Caco-2 (cell line): ENCODE measurements at regions not wholly inside any gene's neighbourhood (a gene's known extent, or its start where the extent isn't known, plus 50 kb on each side); places are given as distances from the start of the nearest gene placed in this dataset.

Experiments
- BruUV-seq: library from RNA; stranded (reverse); fragments of 400-500 nt; replicated peaks from 2 replicates; lab custom pipeline; 2021; lab: Mats Ljungman, UMichigan
- CTCF ChIA-PET: fragments of 300-600 bp; sonication (Branson Sonifier 250); formaldehyde crosslinking; loops from one replicate; lab custom pipeline; 2022; ENCODE audit warnings: antibody characterized with exemption; lab: Charles Lee
- POLR2A ChIA-PET: fragments of 300-600 bp; sonication (Branson Sonifier 250); formaldehyde crosslinking; loops from one replicate; lab custom pipeline; 2022; ENCODE audit warnings: antibody characterized with exemption; lab: Charles Lee
- DNase-seq, 2 experiments: peaks; one replicate each; pipeline versions ENCODE4 v3.0.0 to v3.0.0-alpha.2; 2020 to 2022
- H3K27me3 ChIP-seq: replicated peaks from 2 replicates; pipeline ENCODE4 v1.6.0; 2011; ENCODE audit warnings: low read length; ENCODE audit not compliant: control insufficient read depth, insufficient read depth
- H3K36me3 ChIP-seq: 2 replicates; pipeline ENCODE4 v1.5.1; 2011; ENCODE audit warnings: low read length; ENCODE audit not compliant: control insufficient read depth, insufficient read depth
- H3K4me1 ChIP-seq: fragments of 250-450 bp; sonication (Bioruptor Pico); 2 replicates; pipeline ENCODE4 v1.5.1; 2020; ENCODE audit warnings: mild to moderate bottlenecking
- H3K4me3 ChIP-seq: 2 replicates; pipeline ENCODE4 v1.5.1; 2011; ENCODE audit warnings: low read depth, mild to moderate bottlenecking, control low read depth, low read length
- H3K9me3 ChIP-seq: fragments of 250-450 bp; sonication (Bioruptor Pico); 2 replicates; pipeline ENCODE4 v1.5.1; 2020; ENCODE audit warnings: mild to moderate bottlenecking, moderate library complexity
- H3K27ac Mint-ChIP-seq: one replicate; pipeline ENCODE4 v1.8.0; 2022; ENCODE audit warnings: mixed read lengths; ENCODE audit not compliant: unreplicated experiment
- H3K27me3 Mint-ChIP-seq: one replicate; pipeline ENCODE4 v1.8.0; 2022; ENCODE audit warnings: mixed read lengths; ENCODE audit not compliant: insufficient read depth, unreplicated experiment
- H3K36me3 Mint-ChIP-seq: one replicate; pipeline ENCODE4 v1.8.0; 2022; ENCODE audit warnings: mild to moderate bottlenecking, mixed read lengths; ENCODE audit not compliant: insufficient read depth, unreplicated experiment
- H3K4me1 Mint-ChIP-seq: one replicate; pipeline ENCODE4 v1.8.0; 2022; ENCODE audit warnings: low read depth, mixed read lengths; ENCODE audit not compliant: unreplicated experiment
- H3K4me3 Mint-ChIP-seq: one replicate; pipeline ENCODE4 v1.8.0; 2022; ENCODE audit warnings: mild to moderate bottlenecking, moderate library complexity, mixed read lengths; ENCODE audit not compliant: unreplicated experiment
- H3K9me3 Mint-ChIP-seq: one replicate; pipeline ENCODE4 v1.8.0; 2022; ENCODE audit warnings: mixed read lengths; ENCODE audit not compliant: unreplicated experiment
- intact Hi-C: fragments of 100-400 bp; cut with micrococcal nuclease; formaldehyde crosslinking; loops from one replicate; pipeline ENCODE4 v1.10.0; 2022; ENCODE audit not compliant: unreplicated experiment
- TF ChIP-seq, protein P1 (sequence below), 2 experiments: fragments of 200-600 bp in 1 of 2; IDR thresholded peaks; 1 replicate in 1 of 2; 2 replicates in 1 of 2; pipeline versions ENCODE4 v1.5.1 to v1.8.0; 2011 to 2022; ENCODE audit warnings: antibody characterized with exemption in 1 of 2, control low read depth in 1 of 2, inconsistent platforms in 1 of 2, low read depth in 1 of 2, low read length in 1 of 2, mild to moderate bottlenecking in 1 of 2, moderate library complexity in 1 of 2; ENCODE audit not compliant: insufficient read depth in 1 of 2, severe bottlenecking in 1 of 2, unreplicated experiment in 1 of 2

DNA sequence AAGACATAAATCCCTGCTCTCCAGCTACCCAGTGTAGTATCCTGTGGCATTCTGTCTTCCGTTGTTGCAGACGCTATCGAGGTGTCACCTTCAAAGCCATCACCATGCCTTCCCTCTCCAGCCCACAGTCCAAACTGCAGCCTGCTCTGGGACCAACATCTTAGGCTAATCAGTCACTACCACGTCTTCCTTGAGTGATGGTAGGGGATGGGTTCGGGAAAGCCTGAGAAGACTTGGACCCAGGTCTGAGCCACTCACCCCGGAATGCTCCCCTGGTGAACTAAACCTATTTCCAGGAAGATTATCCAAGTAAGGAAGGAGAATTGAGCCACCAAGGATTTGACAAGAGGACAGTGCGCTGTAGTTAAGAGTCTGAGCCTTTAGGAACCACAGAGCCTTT is 52.9 kb upstream of the IRX1 start:
- BruUV-seq: no TSS peak
- CTCF ChIA-PET: no interaction called here
- POLR2A ChIA-PET: no interaction called here

DNA sequence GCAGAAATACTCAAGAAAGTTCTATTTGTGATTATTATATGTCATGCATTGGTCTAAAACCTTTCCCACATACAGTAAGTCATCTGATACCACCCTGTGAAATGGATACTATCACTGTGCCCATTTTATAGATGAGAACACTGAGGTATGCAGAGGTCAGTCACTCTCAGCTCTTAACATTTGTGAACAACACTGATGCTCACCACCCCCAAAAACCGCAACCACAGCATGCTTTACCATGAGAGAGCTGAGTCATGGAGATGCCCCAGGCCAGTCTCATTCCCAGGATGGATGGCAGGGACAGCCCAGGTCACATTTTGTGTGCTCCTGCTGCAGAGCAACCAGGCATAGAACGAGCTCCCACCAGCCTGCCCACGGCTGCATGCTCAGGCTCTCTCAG is 53.5 kb upstream of the IRX1 start:
- no peak overlapping the region for H3K4me3 ChIP-seq
- intact Hi-C loops: no loop called here
- Mint-ChIP-seq H3K27ac (no peak overlapping the region), H3K36me3 (no peaks in the 10 kb centered on the region), H3K4me3 (no peak overlapping the region), H3K9me3 (no peaks in the 10 kb centered on the region), H3K4me1 (no peaks in the 10 kb centered on the region), H3K27me3 (no peaks in the 10 kb centered on the region)
- no TSS peak for BruUV-seq
- POLR2A ChIA-PET: no interaction called here
- no peaks in the 10 kb centered on the region for H3K36me3 ChIP-seq
- TF ChIP-seq, protein P1, sequence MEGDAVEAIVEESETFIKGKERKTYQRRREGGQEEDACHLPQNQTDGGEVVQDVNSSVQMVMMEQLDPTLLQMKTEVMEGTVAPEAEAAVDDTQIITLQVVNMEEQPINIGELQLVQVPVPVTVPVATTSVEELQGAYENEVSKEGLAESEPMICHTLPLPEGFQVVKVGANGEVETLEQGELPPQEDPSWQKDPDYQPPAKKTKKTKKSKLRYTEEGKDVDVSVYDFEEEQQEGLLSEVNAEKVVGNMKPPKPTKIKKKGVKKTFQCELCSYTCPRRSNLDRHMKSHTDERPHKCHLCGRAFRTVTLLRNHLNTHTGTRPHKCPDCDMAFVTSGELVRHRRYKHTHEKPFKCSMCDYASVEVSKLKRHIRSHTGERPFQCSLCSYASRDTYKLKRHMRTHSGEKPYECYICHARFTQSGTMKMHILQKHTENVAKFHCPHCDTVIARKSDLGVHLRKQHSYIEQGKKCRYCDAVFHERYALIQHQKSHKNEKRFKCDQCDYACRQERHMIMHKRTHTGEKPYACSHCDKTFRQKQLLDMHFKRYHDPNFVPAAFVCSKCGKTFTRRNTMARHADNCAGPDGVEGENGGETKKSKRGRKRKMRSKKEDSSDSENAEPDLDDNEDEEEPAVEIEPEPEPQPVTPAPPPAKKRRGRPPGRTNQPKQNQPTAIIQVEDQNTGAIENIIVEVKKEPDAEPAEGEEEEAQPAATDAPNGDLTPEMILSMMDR (IDR thresholded peaks at IDR 0.05; ENCODE audit: insufficient read depth in 1 of 2, low read depth in 1 of 2, low read length in 1 of 2, severe bottlenecking in 1 of 2, unreplicated experiment in 1 of 2): no peak
- CTCF ChIA-PET: no interaction called here
- no peaks in the 10 kb centered on the region for H3K9me3 ChIP-seq
- H3K27me3 ChIP-seq: no peaks in the 10 kb centered on the region
- H3K4me1 ChIP-seq: no peaks in the 10 kb centered on the region
- no peak for DNase-seq

More for the DNA sequence above, 52.9 kb upstream of the IRX1 start:
- H3K9me3 ChIP-seq: no peaks in the 10 kb centered on the region
- no peaks in the 10 kb centered on the region for H3K27me3 Mint-ChIP-seq
- no peaks in the 10 kb centered on the region for H3K9me3 Mint-ChIP-seq
- no peaks in the 10 kb centered on the region for H3K36me3 Mint-ChIP-seq
- no peak overlapping the region for H3K4me3 Mint-ChIP-seq
- intact Hi-C loops: no loop called here
- no peaks in the 10 kb centered on the region for H3K4me1 ChIP-seq
- no peak overlapping the region for H3K27ac Mint-ChIP-seq
- no peak overlapping the region for H3K4me3 ChIP-seq
- no peaks in the 10 kb centered on the region for H3K36me3 ChIP-seq
- H3K27me3 ChIP-seq: no peaks in the 10 kb centered on the region
- TF ChIP-seq, protein P1 (IDR thresholded peaks at IDR 0.05; ENCODE audit: insufficient read depth in 1 of 2, low read depth in 1 of 2, low read length in 1 of 2, severe bottlenecking in 1 of 2, unreplicated experiment in 1 of 2): no peak
- no peaks in the 10 kb centered on the region for H3K4me1 Mint-ChIP-seq
- DNase-seq: no peak

DNA sequence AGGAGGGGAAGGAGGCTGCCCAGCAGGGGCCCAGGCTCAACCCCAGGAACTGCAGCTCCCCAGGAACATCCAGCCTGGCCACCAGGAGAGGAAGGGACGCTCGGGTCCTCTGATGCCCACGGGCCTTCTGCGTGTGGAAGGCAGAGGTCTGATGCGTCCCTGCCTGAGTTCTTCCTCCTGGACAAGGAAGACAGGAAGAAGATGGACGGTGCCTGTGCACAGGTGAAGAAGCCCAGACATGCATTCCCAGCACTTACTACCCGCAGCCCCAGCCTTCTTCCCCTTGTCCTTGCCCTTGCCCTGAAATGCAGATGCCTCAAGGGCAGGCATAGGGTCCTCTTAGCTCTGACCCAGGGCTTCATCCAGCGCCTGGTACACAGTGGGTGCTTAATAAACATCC is 56.7 kb upstream of the IRX1 start:
- Mint-ChIP-seq H3K27me3 (no peaks in the 10 kb centered on the region), H3K4me3 (no peak overlapping the region), H3K9me3 (no peaks in the 10 kb centered on the region), H3K36me3 (no peaks in the 10 kb centered on the region), H3K27ac (no peak overlapping the region), H3K4me1 (no peaks in the 10 kb centered on the region)
- no peak for DNase-seq
- intact Hi-C loops: no loop called here
- ChIA-PET POLR2A (no interaction called here), CTCF (no interaction called here)
- BruUV-seq: no TSS peak
- Histone ChIP-seq H3K27me3 (no peaks in the 10 kb centered on the region), H3K9me3 (no peaks in the 10 kb centered on the region; the same call in 1 of the 2 replicates), H3K4me3 (no peak overlapping the region), H3K36me3 (no peaks in the 10 kb centered on the region), H3K4me1 (no peaks in the 10 kb centered on the region)
- TF ChIP-seq, protein P1 (IDR thresholded peaks at IDR 0.05; ENCODE audit: insufficient read depth in 1 of 2, low read depth in 1 of 2, low read length in 1 of 2, severe bottlenecking in 1 of 2, unreplicated experiment in 1 of 2): no peak
